OCI-LY3 (cell line): ENCODE measurements at regions not wholly inside any gene's neighbourhood (a gene's known extent, or its start where the extent isn't known, plus 50 kb on each side); places are given as distances from the start of the nearest gene placed in this dataset.

ENCODE experiments used
- H2AFZ ChIP-seq: fragments of 200-600, 300-600 bp; shearing (Covaris generic); 2 replicates; pipeline ENCODE4 v1.6.0; 2014; ENCODE audit warnings: antibody characterized with exemption, low read depth, low read length
- H3K27ac ChIP-seq: fragments of 200-600, 300-600 bp; sonication (generic); 2 replicates; pipeline ENCODE4 v1.5.1; 2014; ENCODE audit warnings: mild to moderate bottlenecking, low read length, moderate library complexity, mixed read lengths
- H3K27me3 ChIP-seq: fragments of 200-600, 300-600 bp; sonication (generic); 2 replicates; pipeline ENCODE4 v1.6.1; 2014; ENCODE audit warnings: low read depth, low read length, mixed read lengths
- H3K36me3 ChIP-seq: fragments of 200-600, 300-600 bp; sonication (generic); replicated peaks from 2 replicates; pipeline ENCODE3; 2014; ENCODE audit warnings: low read depth, low read length, mixed read lengths
- H3K4me1 ChIP-seq: fragments of 300-600, 200-600 bp; sonication (generic); 2 replicates; pipeline ENCODE4 v1.6.1; 2014; ENCODE audit warnings: low read length, mixed read lengths
- H3K4me2 ChIP-seq: fragments of 200-600, 300-600 bp; sonication (generic); 2 replicates; pipeline ENCODE4 v1.6.1; 2014; ENCODE audit warnings: low read length, mixed read lengths
- H3K4me3 ChIP-seq: fragments of 300-600, 200-600 bp; sonication (generic); 2 replicates; pipeline ENCODE4 v1.5.1; 2014; ENCODE audit warnings: antibody characterized with exemption, mild to moderate bottlenecking, low read length, moderate library complexity
- H3K79me2 ChIP-seq: fragments of 300-600, 200-600 bp; shearing (Covaris generic); 2 replicates; pipeline ENCODE4 v1.6.1; 2014; ENCODE audit warnings: mild to moderate bottlenecking, low read length, mixed read lengths
- H3K9ac ChIP-seq: fragments of 300-600, 200-600 bp; shearing (Covaris generic); 2 replicates; pipeline ENCODE4 v1.6.0; 2014; ENCODE audit warnings: mild to moderate bottlenecking, low read length, moderate library complexity
- H3K9me3 ChIP-seq: fragments of 200-600, 300-600 bp; shearing (Covaris generic); 2 replicates; pipeline ENCODE4 v1.6.1; 2014; ENCODE audit warnings: low read length, mixed read lengths; ENCODE audit not compliant: insufficient read depth
- H4K20me1 ChIP-seq: fragments of 200-600, 300-600 bp; sonication (generic); 2 replicates; pipeline ENCODE4 v1.6.1; 2016; ENCODE audit warnings: low read length, mixed read lengths; ENCODE audit not compliant: insufficient read depth
- CTCF ChIP-seq: fragments of 200-600, 300-600 bp; sonication (generic); IDR thresholded peaks from 2 replicates; pipeline ENCODE4 v1.5.1; 2014; ENCODE audit warnings: antibody characterized with exemption, low read length, low read depth
- EZH2phosphoT487 ChIP-seq: fragments of 200-600 bp; shearing (Covaris generic); IDR thresholded peaks from 2 replicates; pipeline ENCODE4 v1.6.1; 2018; ENCODE audit warnings: antibody characterized with exemption, mixed run types, low read depth

- Histone ChIP-seq H3K36me3 (no peaks in the 10 kb centered on the region), H3K27ac (no peak overlapping the region), H3K27me3 (no peaks in the 10 kb centered on the region), H3K9me3 (no peaks in the 10 kb centered on the region), H3K4me1 (no peaks in the 10 kb centered on the region), H3K9ac (no peak overlapping the region), H2AFZ (no peak overlapping the region), H3K4me3 (no peak overlapping the region), H4K20me1 (no peaks in the 10 kb centered on the region), H3K4me2 (no peak overlapping the region), H3K79me2 (no peaks in the 10 kb centered on the region)
- TF ChIP-seq EZH2phosphoT487 (no peak), CTCF (no peak)
These were observed 804.4 kb upstream of the CELF2 start for GRCh38 chr10:10213237-10213636.

GRCh38 chr10:10222304-10222841, 795.3 kb upstream of the CELF2 start:
- no peak overlapping the region for H2AFZ ChIP-seq
- H3K9me3 ChIP-seq = no peaks in the 10 kb centered on the region
- no peak overlapping the region for H3K4me3 ChIP-seq
- no peak overlapping the region for H3K4me2 ChIP-seq
- no peak overlapping the region for H3K9ac ChIP-seq
- no peak overlapping the region for H3K27ac ChIP-seq
- H4K20me1 ChIP-seq = no peaks in the 10 kb centered on the region
- H3K4me1 ChIP-seq = no peaks in the 10 kb centered on the region
- no peaks in the 10 kb centered on the region for H3K36me3 ChIP-seq
- H3K27me3 ChIP-seq = no peaks in the 10 kb centered on the region
- TF ChIP-seq CTCF (no peak), EZH2phosphoT487 (no peak)
- H3K79me2 ChIP-seq = no peaks in the 10 kb centered on the region

GRCh38 chr10:10223131-10223530, 794.5 kb upstream of the CELF2 start:
- Histone ChIP-seq H3K27me3 (no peaks in the 10 kb centered on the region), H3K4me1 (no peaks in the 10 kb centered on the region), H3K4me2 (no peak overlapping the region), H3K9me3 (no peaks in the 10 kb centered on the region), H2AFZ (no peak overlapping the region), H3K9ac (no peak overlapping the region), H3K79me2 (no peaks in the 10 kb centered on the region), H3K36me3 (no peaks in the 10 kb centered on the region), H4K20me1 (no peaks in the 10 kb centered on the region), H3K4me3 (no peak overlapping the region), H3K27ac (no peak overlapping the region)
- TF ChIP-seq CTCF = no peak

- Histone ChIP-seq H3K9ac (no peak overlapping the region), H3K4me3 (no peak overlapping the region), H3K27me3 (no peaks in the 10 kb centered on the region), H3K27ac (no peak overlapping the region), H3K4me2 (no peak overlapping the region), H3K4me1 (no peaks in the 10 kb centered on the region), H3K79me2 (no peaks in the 10 kb centered on the region), H4K20me1 (no peaks in the 10 kb centered on the region), H2AFZ (no peak overlapping the region), H3K36me3 (no peaks in the 10 kb centered on the region), H3K9me3 (no peaks in the 10 kb centered on the region)
- TF ChIP-seq CTCF (no peak), EZH2phosphoT487 (no peak)
These were observed 792.5 kb upstream of the CELF2 start for GRCh38 chr10:10225136-10225676.
